Transverse colon (tissue), 4 donors: ENCODE measurements at regions not wholly inside any gene's neighbourhood (a gene's known extent, or its start where the extent isn't known, plus 50 kb on each side); places are given as distances from the start of the nearest gene placed in this dataset.

Experiments used
- DNase-seq: peaks from one replicate; pipeline ENCODE4 v3.0.0-alpha.2; 2019
- H3K27ac ChIP-seq, 4 donors: fragments of 200-600 bp; sonication (generic); 2 replicates each; pipeline ENCODE4 v1.5.1; 2016 to 2018; ENCODE audit warnings: inconsistent platforms in 4 of 4
- H3K27me3 ChIP-seq: fragments of 200-600 bp; sonication (generic); 2 replicates; pipeline ENCODE4 v1.5.1; 2017; ENCODE audit warnings: inconsistent platforms
- H3K36me3 ChIP-seq, 4 donors: fragments of 200-600 bp; sonication (generic); 2 replicates each; pipeline ENCODE4 v1.5.1; 2017 to 2019; ENCODE audit warnings: inconsistent platforms in 4 of 4
- H3K4me1 ChIP-seq, 4 donors: fragments of 200-600 bp; sonication (generic); 2 replicates each; pipeline ENCODE4 v1.5.1; 2017 to 2020; ENCODE audit warnings: inconsistent platforms in 4 of 4
- H3K4me3 ChIP-seq, 4 donors: fragments of 200-600 bp; sonication (generic); 1 replicate in 1 of 4; 2 replicates in 3 of 4; pipeline versions ENCODE4 v1.5.1 to v1.6.1; 2017 to 2019; ENCODE audit warnings: inconsistent platforms in 4 of 4
- H3K9me3 ChIP-seq, 2 donors: fragments of 200-600 bp; sonication (generic); 2 replicates each; pipeline ENCODE4 v1.5.1; 2017 to 2019; ENCODE audit warnings: inconsistent platforms in 2 of 2
- EP300 ChIP-seq: sonication (generic); formaldehyde crosslinking; IDR thresholded peaks from one replicate; pipeline ENCODE4 v1.6.1; 2017; ENCODE audit warnings: antibody characterized with exemption, low read depth
- POLR2A ChIP-seq: fragments of 450-650 bp; IDR thresholded peaks from one replicate; pipeline ENCODE4 v1.6.1; 2016; ENCODE audit warnings: antibody characterized with exemption, mild to moderate bottlenecking, moderate library complexity
- POLR2AphosphoS5 ChIP-seq, 3 donors: sonication (generic); formaldehyde crosslinking; IDR thresholded peaks; one replicate each; pipeline ENCODE4 v1.6.1; 2016; ENCODE audit warnings: antibody characterized with exemption in 3 of 3
- WGBS, 2 donors: methylation state at CpG; one replicate each; pipeline ENCODE4 v1.1.5; 2018; ENCODE audit warnings: low coverage in 1 of 2; 5-methylcytosine and 5-hydroxymethylcytosine counted together
- in situ Hi-C, 4 donors: fragments of 200-750 bp; cut with MboI; loops; one replicate each; pipeline versions ENCODE4 v1.15.0 to v1.15.1; 2017; ENCODE audit warnings: low sequenced_read_pairs in 3 of 4, low pct_ligation_motif_present in 1 of 4, low pct_unique_long_range_greater_than_20kb in 1 of 4
- intact Hi-C: fragments of 100-400 bp; cut with DNase I; formaldehyde crosslinking; loops from one replicate; pipeline ENCODE4 v1.15.1; 2023; ENCODE audit warnings: low total_unique reads
- TF ChIP-seq, protein P1 (sequence below), 5 experiments: fragments of 200-600 bp in 3 of 5; fragments of 450-650 bp in 2 of 5; sonication (generic) in 3 of 5; IDR thresholded peaks; 1 replicate in 2 of 5; 2 replicates in 3 of 5; pipeline ENCODE4 v1.5.1; 2016 to 2017; ENCODE audit warnings: antibody characterized with exemption in 5 of 5, inconsistent platforms in 3 of 5, mild to moderate bottlenecking in 2 of 5, moderate library complexity in 1 of 5

DNA sequence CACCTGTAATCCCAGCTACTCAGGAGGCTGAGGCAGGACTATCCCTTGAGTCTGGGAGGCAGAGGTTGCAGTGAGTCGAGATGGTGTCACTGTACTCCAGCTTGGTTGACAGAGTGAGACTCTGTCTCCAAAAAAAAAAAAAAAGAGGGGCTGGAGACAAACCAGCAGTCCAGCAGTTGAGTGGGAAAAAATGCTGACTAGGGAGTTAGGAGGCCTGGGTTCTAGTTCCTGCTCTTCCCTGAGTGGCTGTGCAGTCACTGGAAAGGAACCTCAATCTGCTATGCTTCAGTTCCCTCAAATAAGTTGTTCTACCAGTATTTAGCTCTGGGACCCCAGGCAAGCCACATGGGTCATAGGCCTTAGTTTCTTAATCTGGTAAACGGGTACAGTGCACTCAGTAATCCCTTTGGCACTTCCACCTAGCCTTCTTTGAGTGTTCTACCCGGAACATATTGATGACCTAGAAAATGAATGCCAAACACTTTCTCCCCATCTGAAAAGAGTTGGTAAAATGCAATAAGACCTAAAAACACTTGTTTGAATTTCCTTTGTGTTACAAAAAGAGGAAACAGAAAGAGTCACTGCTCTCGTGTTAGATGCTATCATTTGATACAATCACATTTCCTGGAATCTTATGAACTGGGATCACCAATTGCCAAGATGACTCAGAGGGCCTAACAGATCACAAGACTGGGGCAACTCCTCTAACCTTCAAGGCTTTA lies 99.3 kb upstream of the EGFL6 start:
- DNase-seq, result no peak
- H3K4me3 ChIP-seq, result no peak overlapping the region
- no peaks in the 10 kb centered on the region for H3K27me3 ChIP-seq
- TF ChIP-seq POLR2AphosphoS5 (IDR thresholded peaks at IDR 0.05) (no peak), POLR2A (no peak), EP300 (no peak)
- TF ChIP-seq, protein P1, sequence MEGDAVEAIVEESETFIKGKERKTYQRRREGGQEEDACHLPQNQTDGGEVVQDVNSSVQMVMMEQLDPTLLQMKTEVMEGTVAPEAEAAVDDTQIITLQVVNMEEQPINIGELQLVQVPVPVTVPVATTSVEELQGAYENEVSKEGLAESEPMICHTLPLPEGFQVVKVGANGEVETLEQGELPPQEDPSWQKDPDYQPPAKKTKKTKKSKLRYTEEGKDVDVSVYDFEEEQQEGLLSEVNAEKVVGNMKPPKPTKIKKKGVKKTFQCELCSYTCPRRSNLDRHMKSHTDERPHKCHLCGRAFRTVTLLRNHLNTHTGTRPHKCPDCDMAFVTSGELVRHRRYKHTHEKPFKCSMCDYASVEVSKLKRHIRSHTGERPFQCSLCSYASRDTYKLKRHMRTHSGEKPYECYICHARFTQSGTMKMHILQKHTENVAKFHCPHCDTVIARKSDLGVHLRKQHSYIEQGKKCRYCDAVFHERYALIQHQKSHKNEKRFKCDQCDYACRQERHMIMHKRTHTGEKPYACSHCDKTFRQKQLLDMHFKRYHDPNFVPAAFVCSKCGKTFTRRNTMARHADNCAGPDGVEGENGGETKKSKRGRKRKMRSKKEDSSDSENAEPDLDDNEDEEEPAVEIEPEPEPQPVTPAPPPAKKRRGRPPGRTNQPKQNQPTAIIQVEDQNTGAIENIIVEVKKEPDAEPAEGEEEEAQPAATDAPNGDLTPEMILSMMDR (IDR thresholded peaks at IDR 0.05), result no peak
- in situ Hi-C loops (no loop called here), intact Hi-C loops (no loop called here)
- H3K36me3 ChIP-seq, result no peaks in the 10 kb centered on the region
- H3K27ac ChIP-seq, result no peak overlapping the region
- H3K9me3 ChIP-seq, result no peaks in the 10 kb centered on the region
- 50 to 72% methylated on average over 3 to 4 of the region's 4 CpGs for WGBS, 2 donors
- H3K4me1 ChIP-seq, result no peaks in the 10 kb centered on the region

DNA sequence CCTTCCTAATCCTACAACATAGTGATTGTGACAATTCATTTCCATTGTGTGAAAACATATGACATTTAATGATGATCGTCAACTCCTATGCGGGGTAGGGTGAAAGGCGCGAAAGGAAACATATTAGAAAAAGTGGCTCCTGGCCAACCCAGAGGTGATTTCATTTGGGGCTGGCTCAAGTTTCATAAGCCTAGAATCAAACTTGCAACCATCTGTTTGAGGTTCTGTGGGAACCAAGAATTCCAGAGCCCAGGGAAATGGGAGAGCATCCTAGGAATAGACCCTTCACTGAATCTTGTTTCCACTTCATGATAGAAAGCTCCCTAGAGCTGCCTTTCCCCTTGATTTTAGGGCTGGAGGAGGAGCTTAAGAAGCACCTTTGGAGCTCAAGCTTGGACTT lies 101.3 kb upstream of the EGFL6 start:
- H3K9me3 ChIP-seq, result no peaks in the 10 kb centered on the region
- no peak overlapping the region for H3K27ac ChIP-seq
- no peak for TF ChIP-seq POLR2A
- TF ChIP-seq, protein P1 (IDR thresholded peaks at IDR 0.05), result no peak
- no peak for TF ChIP-seq POLR2AphosphoS5 (IDR thresholded peaks at IDR 0.05)
- no peak for TF ChIP-seq EP300
- intact Hi-C loops, result no loop called here
- H3K27me3 ChIP-seq, result no peaks in the 10 kb centered on the region
- in situ Hi-C loops, result no loop called here
- no peak for DNase-seq
- no peaks in the 10 kb centered on the region for H3K4me1 ChIP-seq
- H3K4me3 ChIP-seq, result no peak overlapping the region
- WGBS, 2 donors, result 96% methylated on average over 4 of the region's 4 CpGs; no CpG with 5 or more reads in 1 of the 2 donors
- H3K36me3 ChIP-seq, result no peaks in the 10 kb centered on the region

DNA sequence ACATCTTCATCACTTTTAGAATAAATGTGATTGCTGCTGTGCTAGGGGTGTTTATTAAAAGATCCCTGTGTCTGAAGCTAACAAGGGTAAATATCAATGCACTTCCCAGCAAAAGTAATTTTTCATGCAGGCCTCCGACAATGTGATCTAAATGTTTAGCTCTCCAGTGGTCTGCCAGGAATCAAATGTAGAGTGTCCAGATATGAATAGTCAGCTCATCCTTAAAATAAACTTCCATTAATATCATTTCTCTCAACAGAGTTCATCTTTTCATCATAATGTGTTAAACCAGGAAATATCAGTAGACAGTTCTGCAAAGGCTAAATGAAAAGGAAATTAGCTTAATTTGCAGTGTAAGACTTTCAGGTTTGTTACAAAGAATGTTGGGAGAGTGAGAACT lies 102.2 kb upstream of the EGFL6 start:
- H3K4me3 ChIP-seq, result no peak overlapping the region
- no peaks in the 10 kb centered on the region for H3K4me1 ChIP-seq
- in situ Hi-C loops, result no loop called here
- no peaks in the 10 kb centered on the region for H3K36me3 ChIP-seq
- no peaks in the 10 kb centered on the region for H3K9me3 ChIP-seq
- 59% methylated on average over 1 of the region's 1 CpG; no CpG with 5 or more reads in 1 of the 2 donors for WGBS, 2 donors
- no peak overlapping the region for H3K27ac ChIP-seq
- TF ChIP-seq EP300 (no peak), POLR2A (no peak), POLR2AphosphoS5 (IDR thresholded peaks at IDR 0.05) (no peak)
- TF ChIP-seq, protein P1 (IDR thresholded peaks at IDR 0.05), result no peak
- no peaks in the 10 kb centered on the region for H3K27me3 ChIP-seq
- no peak for DNase-seq
- intact Hi-C loops, result no loop called here

DNA sequence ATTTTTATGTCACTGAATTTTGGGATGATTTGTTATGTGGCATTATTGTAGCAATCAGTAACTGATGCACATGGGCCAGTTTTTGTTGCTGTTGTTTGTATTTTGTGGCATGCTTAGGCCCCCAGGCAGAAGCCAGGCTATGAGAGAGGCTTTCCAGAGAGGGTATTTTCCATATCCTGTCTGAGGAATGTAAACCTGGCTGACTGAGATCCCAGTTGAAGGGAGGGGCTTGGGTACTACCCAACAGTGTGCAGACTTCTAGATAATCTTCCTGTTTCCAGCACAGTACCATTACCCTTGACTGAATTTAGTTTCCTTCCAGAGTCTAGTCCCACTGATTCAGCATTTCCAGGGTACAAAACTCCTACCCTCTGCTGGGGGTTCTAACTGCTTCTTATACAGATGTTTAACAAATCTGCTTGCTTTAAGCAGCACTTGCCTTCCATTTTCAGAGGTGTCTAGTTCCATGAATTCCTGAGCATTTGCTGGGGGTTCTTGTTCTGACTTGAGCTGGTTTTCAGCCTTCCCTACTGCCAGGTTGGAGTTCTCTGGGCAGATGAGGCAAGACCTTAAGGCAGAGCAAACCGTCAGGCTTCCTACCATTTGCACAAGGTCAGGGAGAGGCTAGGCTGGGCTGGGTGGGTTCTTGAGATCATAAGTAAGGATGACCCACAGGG lies 104.7 kb upstream of the EGFL6 start:
- Histone ChIP-seq H3K36me3 (no peaks in the 10 kb centered on the region), H3K4me1 (no peaks in the 10 kb centered on the region), H3K27ac (peak overlapping the region in 1 of 4 donors; percentile 9), H3K27me3 (no peaks in the 10 kb centered on the region), H3K9me3 (no peaks in the 10 kb centered on the region), H3K4me3 (no peak overlapping the region)
- no peak for TF ChIP-seq POLR2A
- TF ChIP-seq POLR2AphosphoS5 (IDR thresholded peaks at IDR 0.05), result no peak
- TF ChIP-seq, protein P1 (IDR thresholded peaks at IDR 0.05), result no peak
- no peak for TF ChIP-seq EP300
- no peak for DNase-seq
- in situ Hi-C loops (no loop called here), intact Hi-C loops (no loop called here)
- WGBS, 2 donors, result 92% methylated on average over 1 of the region's 1 CpG; no CpG with 5 or more reads in 1 of the 2 donors
